ENCODE measurements at regions not wholly inside any gene's neighbourhood (a gene's known extent, or its start where the extent isn't known, plus 50 kb on each side); places are given as distances from the start of the nearest gene placed in this dataset.
"Not testable (repeated sequence)": the region's sequence is repeated elsewhere in the genome, so short reads cannot be mapped to it uniquely, and the experiment has no call there.

- Histone ChIP-seq H3K27me3 (ENCODE audit: insufficient read depth, poor library complexity, severe bottlenecking) (no peaks in the 10 kb centered on the region), H3K4me3 (ENCODE audit: severe bottlenecking) (no peak overlapping the region), H3K36me3 (ENCODE audit: low read depth) (no peaks in the 10 kb centered on the region), H3K4me1 (ENCODE audit: insufficient read depth, poor library complexity, severe bottlenecking) (peaks cover 13% of the 10 kb centered on the region), H3K27ac (ENCODE audit: poor library complexity, severe bottlenecking) (no peak overlapping the region), H3K9me3 (ENCODE audit: severe bottlenecking) (no peaks in the 10 kb centered on the region)
- DNase-seq (ENCODE audit: low spot score) (no peak), ATAC-seq (ENCODE audit: low read depth) (no peak)
- TF ChIP-seq CTCF (IDR thresholded peaks at IDR 0.05; ENCODE audit: poor library complexity, severe bottlenecking), result no peak
Observed at GRCh38 chr5:167290478-167290877, 1001.0 kb upstream of the WWC1 start.

- Histone ChIP-seq H3K36me3 (ENCODE audit: low read depth) (no peaks in the 10 kb centered on the region), H3K4me3 (ENCODE audit: severe bottlenecking) (no peak overlapping the region), H3K9me3 (ENCODE audit: severe bottlenecking) (no peaks in the 10 kb centered on the region), H3K27ac (ENCODE audit: poor library complexity, severe bottlenecking) (peak overlapping the region; percentile 86), H3K4me1 (ENCODE audit: insufficient read depth, poor library complexity, severe bottlenecking) (peaks cover 23% of the 10 kb centered on the region), H3K27me3 (ENCODE audit: insufficient read depth, poor library complexity, severe bottlenecking) (no peaks in the 10 kb centered on the region)
- ATAC-seq (ENCODE audit: low read depth) (peak; percentile 93), DNase-seq (ENCODE audit: low spot score) (peak; percentile 66)
- no peak for TF ChIP-seq CTCF (IDR thresholded peaks at IDR 0.05; ENCODE audit: poor library complexity, severe bottlenecking)
Observed at GRCh38 chr5:167294882-167295680, 996.4 kb upstream of the WWC1 start.

GRCh38 chr5:167295681-167296005 lies 995.8 kb upstream of the WWC1 start:
- TF ChIP-seq CTCF (IDR thresholded peaks at IDR 0.05; ENCODE audit: poor library complexity, severe bottlenecking), result no peak
- H3K27me3 ChIP-seq (ENCODE audit: insufficient read depth, poor library complexity, severe bottlenecking), result no peaks in the 10 kb centered on the region
- no peak overlapping the region for H3K4me3 ChIP-seq (ENCODE audit: severe bottlenecking)
- no peaks in the 10 kb centered on the region for H3K36me3 ChIP-seq (ENCODE audit: low read depth)
- H3K9me3 ChIP-seq (ENCODE audit: severe bottlenecking), result no peaks in the 10 kb centered on the region
- H3K27ac ChIP-seq (ENCODE audit: poor library complexity, severe bottlenecking), result peak overlapping the region; percentile 86
- peaks cover 23% of the 10 kb centered on the region for H3K4me1 ChIP-seq (ENCODE audit: insufficient read depth, poor library complexity, severe bottlenecking)
- ATAC-seq (ENCODE audit: low read depth), result peak; percentile 44
- DNase-seq (ENCODE audit: low spot score), result no peak

- ATAC-seq (ENCODE audit: low read depth), result no peak
- H3K9me3 ChIP-seq (ENCODE audit: severe bottlenecking), result no peaks in the 10 kb centered on the region
- H3K27me3 ChIP-seq (ENCODE audit: insufficient read depth, poor library complexity, severe bottlenecking), result no peaks in the 10 kb centered on the region
- peaks cover 23% of the 10 kb centered on the region for H3K4me1 ChIP-seq (ENCODE audit: insufficient read depth, poor library complexity, severe bottlenecking)
- no peak for TF ChIP-seq CTCF (IDR thresholded peaks at IDR 0.05; ENCODE audit: poor library complexity, severe bottlenecking)
- DNase-seq (ENCODE audit: low spot score), result no peak
- H3K4me3 ChIP-seq (ENCODE audit: severe bottlenecking), result no peak overlapping the region
- H3K36me3 ChIP-seq (ENCODE audit: low read depth), result no peaks in the 10 kb centered on the region
- peak overlapping the region; percentile 86 for H3K27ac ChIP-seq (ENCODE audit: poor library complexity, severe bottlenecking)
Observed at GRCh38 chr5:167296066-167296465, 995.4 kb upstream of the WWC1 start.

- no peak overlapping the region for H3K4me3 ChIP-seq (ENCODE audit: severe bottlenecking)
- DNase-seq (ENCODE audit: low spot score), result no peak
- H3K36me3 ChIP-seq (ENCODE audit: low read depth), result no peaks in the 10 kb centered on the region
- TF ChIP-seq CTCF (IDR thresholded peaks at IDR 0.05; ENCODE audit: poor library complexity, severe bottlenecking), result no peak
- no peaks in the 10 kb centered on the region for H3K9me3 ChIP-seq (ENCODE audit: severe bottlenecking)
- no peaks in the 10 kb centered on the region for H3K27me3 ChIP-seq (ENCODE audit: insufficient read depth, poor library complexity, severe bottlenecking)
- H3K4me1 ChIP-seq (ENCODE audit: insufficient read depth, poor library complexity, severe bottlenecking), result peaks cover 23% of the 10 kb centered on the region
- ATAC-seq (ENCODE audit: low read depth), result no peak
- peak overlapping the region; percentile 86 for H3K27ac ChIP-seq (ENCODE audit: poor library complexity, severe bottlenecking)
Observed at GRCh38 chr5:167296661-167297060, 994.8 kb upstream of the WWC1 start.

GRCh38 chr5:167299861-167300260 lies 991.6 kb upstream of the WWC1 start:
- not testable (repeated sequence) for ATAC-seq (ENCODE audit: low read depth); H3K36me3 ChIP-seq (ENCODE audit: low read depth); H3K27me3 ChIP-seq (ENCODE audit: insufficient read depth, poor library complexity, severe bottlenecking); H3K27ac ChIP-seq (ENCODE audit: poor library complexity, severe bottlenecking); DNase-seq (ENCODE audit: low spot score); H3K4me3 ChIP-seq (ENCODE audit: severe bottlenecking); H3K9me3 ChIP-seq (ENCODE audit: severe bottlenecking)
- H3K4me1 ChIP-seq (ENCODE audit: insufficient read depth, poor library complexity, severe bottlenecking), result peaks cover 15% of the 10 kb centered on the region
